SU-DHL-6 (cell line): ENCODE measurements at regions not wholly inside any gene's neighbourhood (a gene's known extent, or its start where the extent isn't known, plus 50 kb on each side); places are given as distances from the start of the nearest gene placed in this dataset.

ENCODE experiments used
- CTCF ChIP-seq: fragments of 200-600 bp; sonication (generic); IDR thresholded peaks from one replicate; pipeline ENCODE4 v1.5.1; 2017; ENCODE audit warnings: antibody characterized with exemption, mild to moderate bottlenecking, low read length, moderate library complexity; ENCODE audit not compliant: insufficient read depth, poor library complexity, severe bottlenecking
- EZH2phosphoT487 ChIP-seq: fragments of 200-600 bp; sonication (generic), shearing (Covaris generic); conservative IDR thresholded peaks from 2 replicates; pipeline ENCODE4 v1.6.1; 2018; ENCODE audit warnings: mild to moderate bottlenecking, antibody characterized with exemption, low read length, moderate library complexity, mixed read lengths

GRCh38 chr6:9766240-9766915, 648.5 kb downstream of the TFAP2A start:
- TF ChIP-seq CTCF, result no peak
- no peak for TF ChIP-seq EZH2phosphoT487
